ENCODE measurements at regions not wholly inside any gene's neighbourhood (a gene's known extent, or its start where the extent isn't known, plus 50 kb on each side); places are given as distances from the start of the nearest gene placed in this dataset.
A peak's percentile ranks its signal among the peaks of the same experiment; 100 is the strongest.

DNA sequence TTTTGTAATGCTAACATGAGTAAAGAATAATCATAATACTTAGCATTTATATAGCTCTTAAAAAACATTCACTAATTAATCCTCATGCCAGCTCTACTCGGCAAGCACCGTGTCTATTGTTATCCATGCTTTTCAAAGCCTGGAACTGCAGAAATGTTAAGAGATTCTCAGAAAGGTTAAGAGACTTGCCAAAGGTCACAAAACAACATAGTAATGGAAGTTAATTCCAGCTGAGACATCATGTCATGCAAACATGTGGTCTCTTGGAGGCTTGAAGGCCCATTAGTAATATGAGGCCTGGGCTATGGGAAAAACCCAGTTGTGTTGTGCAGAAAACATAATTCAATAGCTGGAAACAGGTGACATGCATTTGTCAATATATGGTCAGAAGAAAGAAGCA lies 389.9 kb upstream of the GOT2 start:
- H3K36me3 ChIP-seq: no peaks in the 10 kb centered on the region
- DNase-seq: no peak
- no peak overlapping the region for H3K4me3 ChIP-seq
- WGBS, 5 donors: 66 to 80% (median 68%) methylated on average over 2 of the region's 2 CpGs
- no peaks in the 10 kb centered on the region for H3K4me1 ChIP-seq
- no peaks in the 10 kb centered on the region for H3K27me3 ChIP-seq
- intact Hi-C loops (cut with DNase I; ENCODE audit: low total_unique reads): no loop called here
- no peak overlapping the region for H3K27ac ChIP-seq
- TF ChIP-seq POLR2A (IDR thresholded peaks at IDR 0.05) (no peak), POLR2AphosphoS5 (IDR thresholded peaks at IDR 0.05) (no peak), EP300 (IDR thresholded peaks at IDR 0.05) (no peak)
- TF ChIP-seq, protein P1, sequence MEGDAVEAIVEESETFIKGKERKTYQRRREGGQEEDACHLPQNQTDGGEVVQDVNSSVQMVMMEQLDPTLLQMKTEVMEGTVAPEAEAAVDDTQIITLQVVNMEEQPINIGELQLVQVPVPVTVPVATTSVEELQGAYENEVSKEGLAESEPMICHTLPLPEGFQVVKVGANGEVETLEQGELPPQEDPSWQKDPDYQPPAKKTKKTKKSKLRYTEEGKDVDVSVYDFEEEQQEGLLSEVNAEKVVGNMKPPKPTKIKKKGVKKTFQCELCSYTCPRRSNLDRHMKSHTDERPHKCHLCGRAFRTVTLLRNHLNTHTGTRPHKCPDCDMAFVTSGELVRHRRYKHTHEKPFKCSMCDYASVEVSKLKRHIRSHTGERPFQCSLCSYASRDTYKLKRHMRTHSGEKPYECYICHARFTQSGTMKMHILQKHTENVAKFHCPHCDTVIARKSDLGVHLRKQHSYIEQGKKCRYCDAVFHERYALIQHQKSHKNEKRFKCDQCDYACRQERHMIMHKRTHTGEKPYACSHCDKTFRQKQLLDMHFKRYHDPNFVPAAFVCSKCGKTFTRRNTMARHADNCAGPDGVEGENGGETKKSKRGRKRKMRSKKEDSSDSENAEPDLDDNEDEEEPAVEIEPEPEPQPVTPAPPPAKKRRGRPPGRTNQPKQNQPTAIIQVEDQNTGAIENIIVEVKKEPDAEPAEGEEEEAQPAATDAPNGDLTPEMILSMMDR (IDR thresholded peaks at IDR 0.05): no peak
- no peaks in the 10 kb centered on the region for H3K9me3 ChIP-seq

DNA sequence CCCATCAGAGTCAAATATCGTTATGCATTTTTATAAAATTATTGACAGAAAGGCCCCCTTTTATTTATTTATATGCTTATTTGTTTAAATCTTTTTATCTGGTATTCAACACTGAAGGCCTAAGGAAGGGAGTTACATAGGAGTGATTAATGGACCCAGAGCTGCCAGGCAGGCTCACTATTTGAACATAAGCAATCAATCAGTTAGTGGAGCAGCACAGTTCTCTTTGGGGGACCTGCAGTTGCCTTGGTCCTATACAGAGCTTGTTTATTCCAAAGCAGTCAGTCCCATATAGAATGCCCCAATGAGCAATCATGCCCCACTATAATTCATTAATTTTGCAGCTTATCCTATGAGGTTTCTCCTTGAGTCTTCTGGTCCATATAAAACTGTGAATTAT lies 389.4 kb upstream of the GOT2 start:
- TF ChIP-seq POLR2AphosphoS5 (IDR thresholded peaks at IDR 0.05) (no peak), EP300 (IDR thresholded peaks at IDR 0.05) (no peak), POLR2A (IDR thresholded peaks at IDR 0.05) (no peak)
- TF ChIP-seq, protein P1 (IDR thresholded peaks at IDR 0.05): no peak
- intact Hi-C loops (cut with DNase I; ENCODE audit: low total_unique reads): no loop called here

DNA sequence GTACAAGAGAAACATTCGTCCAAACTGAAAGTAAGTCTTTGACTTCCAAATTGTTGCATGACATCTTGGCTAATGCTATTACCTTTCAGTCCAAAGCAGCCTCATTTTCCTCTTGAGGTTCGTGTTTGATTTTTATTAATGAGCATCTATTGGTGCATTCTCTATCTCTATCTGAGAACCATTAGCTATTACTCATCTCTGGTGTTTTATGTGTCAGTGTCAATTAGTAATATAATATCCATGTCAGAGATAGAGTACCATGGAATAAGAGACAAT lies 388.1 kb upstream of the GOT2 start:
- H3K9me3 ChIP-seq: no peaks in the 10 kb centered on the region
- H3K27ac ChIP-seq: no peak overlapping the region
- no peak for DNase-seq
- H3K27me3 ChIP-seq: no peaks in the 10 kb centered on the region
- H3K4me1 ChIP-seq: no peaks in the 10 kb centered on the region
- 48 to 76% (median 65%) methylated on average over 2 of the region's 2 CpGs for WGBS, 5 donors
- no peaks in the 10 kb centered on the region for H3K36me3 ChIP-seq
- no peak for TF ChIP-seq EP300 (IDR thresholded peaks at IDR 0.05)
- TF ChIP-seq, protein P1 (IDR thresholded peaks at IDR 0.05): no peak
- no peak for TF ChIP-seq POLR2AphosphoS5 (IDR thresholded peaks at IDR 0.05)
- no peak for TF ChIP-seq POLR2A (IDR thresholded peaks at IDR 0.05)
- H3K4me3 ChIP-seq: no peak overlapping the region
- intact Hi-C loops (cut with DNase I; ENCODE audit: low total_unique reads): no loop called here

More for the DNA sequence above, 389.4 kb upstream of the GOT2 start:
- Histone ChIP-seq H3K36me3 (no peaks in the 10 kb centered on the region), H3K9me3 (no peaks in the 10 kb centered on the region), H3K4me3 (no peak overlapping the region), H3K27me3 (no peaks in the 10 kb centered on the region), H3K27ac (no peak overlapping the region), H3K4me1 (no peaks in the 10 kb centered on the region)
- WGBS, 5 donors: 38 to 61% (median 52%) methylated on average over 1 of the region's 1 CpG
- DNase-seq: peak in 1 of 2 donors; percentile 11

DNA sequence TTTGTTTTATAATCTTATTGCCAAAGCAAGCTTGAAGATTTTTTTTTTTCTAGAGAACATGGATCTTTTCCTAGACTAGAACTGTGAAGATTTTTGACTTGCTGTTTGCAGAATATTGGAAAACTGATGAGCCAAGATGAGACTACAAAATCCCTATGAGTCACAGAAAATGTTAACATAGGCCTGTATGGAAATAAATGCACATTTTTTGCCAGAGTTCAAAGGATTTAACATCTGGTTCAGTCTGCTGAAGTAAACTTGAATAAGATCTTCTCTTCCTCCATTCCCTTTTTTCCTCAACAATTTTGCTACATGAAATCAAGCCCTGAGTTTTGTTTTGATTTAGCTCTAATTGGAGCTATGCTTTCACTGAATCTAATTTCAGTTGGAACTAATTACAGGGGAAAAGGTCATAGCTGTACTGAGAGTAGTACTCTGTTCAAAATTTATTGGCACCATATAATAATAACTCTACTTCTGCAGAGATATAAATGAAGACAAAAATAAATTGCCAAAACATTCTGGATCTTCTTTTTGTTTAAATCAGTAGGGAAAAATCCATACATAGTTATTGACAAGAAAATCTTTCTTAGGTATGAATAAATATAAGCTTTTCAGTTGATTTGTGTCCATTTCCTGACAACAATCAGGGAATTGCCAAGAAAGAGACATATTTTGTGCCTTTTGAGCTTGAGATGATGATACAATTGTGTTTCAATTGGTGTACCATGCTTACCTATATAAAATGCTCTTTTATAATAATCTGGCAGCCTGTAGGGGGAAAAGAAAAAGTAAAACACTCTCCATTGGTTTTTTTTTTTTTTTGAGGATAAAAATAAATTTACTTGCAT lies 387.5 kb upstream of the GOT2 start:
- DNase-seq: peak in 1 of 2 donors; percentile 23
- intact Hi-C loops (cut with DNase I; ENCODE audit: low total_unique reads): no loop called here
- TF ChIP-seq EP300 (IDR thresholded peaks at IDR 0.05): no peak
- no peak for TF ChIP-seq POLR2A (IDR thresholded peaks at IDR 0.05)
- no peak for TF ChIP-seq POLR2AphosphoS5 (IDR thresholded peaks at IDR 0.05)
- TF ChIP-seq, protein P1 (IDR thresholded peaks at IDR 0.05): no peak
- Histone ChIP-seq H3K4me3 (no peak overlapping the region), H3K36me3 (no peaks in the 10 kb centered on the region), H3K27me3 (no peaks in the 10 kb centered on the region), H3K4me1 (no peaks in the 10 kb centered on the region), H3K27ac (no peak overlapping the region), H3K9me3 (no peaks in the 10 kb centered on the region)

Data from stomach (tissue), 8 donors.